Brain pericyte (primary cell): ENCODE measurements at regions not wholly inside any gene's neighbourhood (a gene's known extent, or its start where the extent isn't known, plus 50 kb on each side); places are given as distances from the start of the nearest gene placed in this dataset.

Experiments
- DNase-seq: peaks from one replicate; pipeline ENCODE4 v3.0.0-alpha.2; 2012; ENCODE audit warnings: low read depth, low spot score

GRCh38 chr3:134427400-134428111 lies 53.3 kb upstream of the AMOTL2 start:
- DNase-seq: peak; percentile 85

GRCh38 chr3:134426660-134427181 lies 52.5 kb upstream of the AMOTL2 start:
- DNase-seq: peak; percentile 65

DNA sequence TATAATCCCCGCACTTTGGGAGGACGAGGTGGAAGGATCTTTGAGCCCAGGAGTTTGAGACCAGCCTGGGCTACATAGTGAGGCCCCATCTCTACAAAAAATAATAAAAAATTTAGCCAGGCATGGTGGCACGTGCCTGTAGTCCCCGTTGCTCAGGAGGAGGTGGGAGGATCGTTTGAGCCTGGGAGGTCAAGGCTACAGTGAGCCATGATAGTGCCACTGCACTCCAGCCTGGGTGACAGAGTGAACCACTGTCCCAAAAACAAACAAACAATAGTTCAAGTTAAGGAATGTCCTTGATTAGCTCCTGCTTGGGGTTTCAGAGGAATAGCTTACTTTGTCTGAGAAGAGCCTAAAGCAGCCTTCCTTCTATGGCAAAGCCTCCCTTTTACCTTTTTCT lies 51.7 kb upstream of the AMOTL2 start:
- no peak for DNase-seq
